ENCODE measurements at regions not wholly inside any gene's neighbourhood (a gene's known extent, or its start where the extent isn't known, plus 50 kb on each side); places are given as distances from the start of the nearest gene placed in this dataset.

GRCh38 chr10:59019603-59020002 lies 156.8 kb upstream of the PHYHIPL start:
- Mint-ChIP-seq H3K9me3 (no peaks in the 10 kb centered on the region), H3K27ac (no peak overlapping the region)

More at GRCh38 chr10:59019603-59020002, 156.8 kb upstream of the PHYHIPL start:
- Mint-ChIP-seq H3K27me3 (ENCODE audit: insufficient read depth, low read depth, poor library complexity) (no peaks in the 10 kb centered on the region), H3K4me3 (no peak overlapping the region), H3K36me3 (ENCODE audit: low read depth) (no peaks in the 10 kb centered on the region), H3K4me1 (peaks cover 11% of the 10 kb centered on the region; the same call in 2 of the 3 replicates)
- H3F3A ChIP-seq (replicated peaks; ENCODE audit: low read depth) = no peaks in the 10 kb centered on the region
- no peaks in the 10 kb centered on the region for H3K36me3 ChIP-seq (ENCODE audit: insufficient read depth)
- TF ChIP-seq, protein P1, sequence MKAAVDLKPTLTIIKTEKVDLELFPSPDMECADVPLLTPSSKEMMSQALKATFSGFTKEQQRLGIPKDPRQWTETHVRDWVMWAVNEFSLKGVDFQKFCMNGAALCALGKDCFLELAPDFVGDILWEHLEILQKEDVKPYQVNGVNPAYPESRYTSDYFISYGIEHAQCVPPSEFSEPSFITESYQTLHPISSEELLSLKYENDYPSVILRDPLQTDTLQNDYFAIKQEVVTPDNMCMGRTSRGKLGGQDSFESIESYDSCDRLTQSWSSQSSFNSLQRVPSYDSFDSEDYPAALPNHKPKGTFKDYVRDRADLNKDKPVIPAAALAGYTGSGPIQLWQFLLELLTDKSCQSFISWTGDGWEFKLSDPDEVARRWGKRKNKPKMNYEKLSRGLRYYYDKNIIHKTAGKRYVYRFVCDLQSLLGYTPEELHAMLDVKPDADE (IDR thresholded peaks at IDR 0.05) = no peak
- no peak for TF ChIP-seq POLR2AphosphoS5 (IDR thresholded peaks at IDR 0.05; ENCODE audit: low read depth)
- TF ChIP-seq EZH2 (IDR thresholded peaks at IDR 0.05; ENCODE audit: low read depth, unreplicated experiment) = no peak
- no peak for TF ChIP-seq JUNB (IDR thresholded peaks at IDR 0.05; ENCODE audit: unreplicated experiment)
- no peak for TF ChIP-seq ZNF114 (CRISPR knock-in tag; IDR thresholded peaks at IDR 0.05)
- TF ChIP-seq ZNF462 (CRISPR knock-in tag; IDR thresholded peaks at IDR 0.05) = no peak
- no peak for TF ChIP-seq CREB1 (CRISPR knock-in tag; IDR thresholded peaks at IDR 0.05; ENCODE audit: low read depth)
- no peak for TF ChIP-seq STAT1 (IDR thresholded peaks at IDR 0.05; ENCODE audit: unreplicated experiment)
- no peak for TF ChIP-seq NANOG (IDR thresholded peaks at IDR 0.05; ENCODE audit: borderline replicate concordance)
- TF ChIP-seq EZH2phosphoT487 (IDR thresholded peaks at IDR 0.05; ENCODE audit: unreplicated experiment) = no peak
- no peak for TF ChIP-seq CTCF (conservative IDR thresholded peaks at IDR 0.05; ENCODE audit: low read depth in 2 of 2)
- TF ChIP-seq ZNF331 (CRISPR knock-in tag; IDR thresholded peaks at IDR 0.05; ENCODE audit: low read depth) = no peak
- TF ChIP-seq, protein P2, sequence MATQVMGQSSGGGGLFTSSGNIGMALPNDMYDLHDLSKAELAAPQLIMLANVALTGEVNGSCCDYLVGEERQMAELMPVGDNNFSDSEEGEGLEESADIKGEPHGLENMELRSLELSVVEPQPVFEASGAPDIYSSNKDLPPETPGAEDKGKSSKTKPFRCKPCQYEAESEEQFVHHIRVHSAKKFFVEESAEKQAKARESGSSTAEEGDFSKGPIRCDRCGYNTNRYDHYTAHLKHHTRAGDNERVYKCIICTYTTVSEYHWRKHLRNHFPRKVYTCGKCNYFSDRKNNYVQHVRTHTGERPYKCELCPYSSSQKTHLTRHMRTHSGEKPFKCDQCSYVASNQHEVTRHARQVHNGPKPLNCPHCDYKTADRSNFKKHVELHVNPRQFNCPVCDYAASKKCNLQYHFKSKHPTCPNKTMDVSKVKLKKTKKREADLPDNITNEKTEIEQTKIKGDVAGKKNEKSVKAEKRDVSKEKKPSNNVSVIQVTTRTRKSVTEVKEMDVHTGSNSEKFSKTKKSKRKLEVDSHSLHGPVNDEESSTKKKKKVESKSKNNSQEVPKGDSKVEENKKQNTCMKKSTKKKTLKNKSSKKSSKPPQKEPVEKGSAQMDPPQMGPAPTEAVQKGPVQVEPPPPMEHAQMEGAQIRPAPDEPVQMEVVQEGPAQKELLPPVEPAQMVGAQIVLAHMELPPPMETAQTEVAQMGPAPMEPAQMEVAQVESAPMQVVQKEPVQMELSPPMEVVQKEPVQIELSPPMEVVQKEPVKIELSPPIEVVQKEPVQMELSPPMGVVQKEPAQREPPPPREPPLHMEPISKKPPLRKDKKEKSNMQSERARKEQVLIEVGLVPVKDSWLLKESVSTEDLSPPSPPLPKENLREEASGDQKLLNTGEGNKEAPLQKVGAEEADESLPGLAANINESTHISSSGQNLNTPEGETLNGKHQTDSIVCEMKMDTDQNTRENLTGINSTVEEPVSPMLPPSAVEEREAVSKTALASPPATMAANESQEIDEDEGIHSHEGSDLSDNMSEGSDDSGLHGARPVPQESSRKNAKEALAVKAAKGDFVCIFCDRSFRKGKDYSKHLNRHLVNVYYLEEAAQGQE (IDR thresholded peaks at IDR 0.05; ENCODE audit: unreplicated experiment) = no peak
- no peaks in the 10 kb centered on the region for H3K27me3 ChIP-seq (ENCODE audit: insufficient read depth)
- H4K20me1 ChIP-seq (replicated peaks; ENCODE audit: insufficient read depth) = no peaks in the 10 kb centered on the region
- no peak for DNase-seq (ENCODE audit: low spot score)
- no peak overlapping the region for H2AFZ ChIP-seq
- no peak for ATAC-seq
- H3K27ac ChIP-seq (ENCODE audit: low read depth) = no peak overlapping the region
- H3K4me1 ChIP-seq (ENCODE audit: insufficient read depth) = no peaks in the 10 kb centered on the region
- no peak overlapping the region for H3K4me2 ChIP-seq
- no peaks in the 10 kb centered on the region for H3K79me2 ChIP-seq (replicated peaks; ENCODE audit: insufficient read depth)
- no peak overlapping the region for H3K4me3 ChIP-seq
- H3K9me2 ChIP-seq (ENCODE audit: insufficient read depth) = no peaks in the 10 kb centered on the region

All from GM23338 (cell line).